GM23338 (cell line): ENCODE measurements at regions not wholly inside any gene's neighbourhood (a gene's known extent, or its start where the extent isn't known, plus 50 kb on each side); places are given as distances from the start of the nearest gene placed in this dataset.

Experiments used
- ATAC-seq: fragments of 200-7000 bp; cut with Tn5 transposase; 3 replicates; pipeline ENCODE4 v1.9.1; 2020
- DNase-seq: peaks from one replicate; pipeline ENCODE4 v3.0.0-alpha.2; 2015; ENCODE audit warnings: low spot score
- H2AFZ ChIP-seq: fragments of 200-600 bp; sonication (generic); 2 replicates; pipeline ENCODE4 v1.8.0; 2016; ENCODE audit warnings: antibody characterized with exemption, mild to moderate bottlenecking, moderate library complexity
- H3F3A ChIP-seq: fragments of 200-600 bp; sonication (generic); replicated peaks from 2 replicates; pipeline ENCODE4 v1.8.0; 2017; ENCODE audit warnings: antibody characterized with exemption, mixed run types, low read depth
- H3K27ac ChIP-seq: fragments of 200-600 bp; sonication (generic); 2 replicates; pipeline ENCODE4 v1.6.1; 2016; ENCODE audit warnings: low read depth
- H3K27me3 ChIP-seq: fragments of 200-600 bp; sonication (generic); 2 replicates; pipeline ENCODE4 v1.8.0; 2016; ENCODE audit warnings: mild to moderate bottlenecking, mixed run types, moderate library complexity; ENCODE audit not compliant: insufficient read depth
- H3K36me3 ChIP-seq: fragments of 200-600 bp; sonication (generic); 2 replicates; pipeline ENCODE4 v1.8.0; 2016; ENCODE audit warnings: mild to moderate bottlenecking; ENCODE audit not compliant: insufficient read depth
- H3K4me1 ChIP-seq: fragments of 200-600 bp; sonication (generic); 2 replicates; pipeline ENCODE4 v1.8.0; 2016; ENCODE audit warnings: mild to moderate bottlenecking, moderate library complexity; ENCODE audit not compliant: insufficient read depth
- H3K4me2 ChIP-seq: fragments of 200-600 bp; sonication (generic); 2 replicates; pipeline ENCODE4 v1.7.1; 2017; ENCODE audit warnings: mixed run types
- H3K4me3 ChIP-seq: fragments of 200-600 bp; sonication (generic); 2 replicates; pipeline ENCODE4 v1.6.1; 2016; ENCODE audit warnings: mixed run types
- H3K79me2 ChIP-seq: fragments of 200-600 bp; sonication (generic); replicated peaks from 2 replicates; pipeline ENCODE4 v1.8.0; 2017; ENCODE audit warnings: mild to moderate bottlenecking; ENCODE audit not compliant: insufficient read depth
- H3K9me2 ChIP-seq: fragments of 200-600 bp; sonication (generic); 2 replicates; pipeline ENCODE4 v1.8.0; 2017; ENCODE audit not compliant: insufficient read depth
- H4K20me1 ChIP-seq: fragments of 200-600 bp; sonication (generic); replicated peaks from 2 replicates; pipeline ENCODE4 v1.8.0; 2017; ENCODE audit warnings: mild to moderate bottlenecking; ENCODE audit not compliant: insufficient read depth
- H3K27ac Mint-ChIP-seq: 2 replicates; pipeline ENCODE4 v1.8.0; 2020; ENCODE audit warnings: inconsistent platforms, mild to moderate bottlenecking, moderate library complexity, mixed read lengths
- H3K27me3 Mint-ChIP-seq: 3 replicates; pipeline ENCODE4 v1.8.0; 2022; ENCODE audit warnings: low read depth, mild to moderate bottlenecking, moderate library complexity, mixed read lengths, inconsistent platforms; ENCODE audit not compliant: insufficient read depth, poor library complexity
- H3K36me3 Mint-ChIP-seq: 3 replicates; pipeline ENCODE4 v1.8.0; 2021; ENCODE audit warnings: low read depth, mild to moderate bottlenecking, inconsistent platforms, moderate library complexity, mixed read lengths
- H3K4me1 Mint-ChIP-seq: 3 replicates; pipeline ENCODE4 v1.8.0; 2020; ENCODE audit warnings: mild to moderate bottlenecking, inconsistent platforms, mixed read lengths
- H3K4me3 Mint-ChIP-seq: 3 replicates; pipeline ENCODE4 v1.8.0; 2021; ENCODE audit warnings: moderate library complexity, mild to moderate bottlenecking, inconsistent platforms, mixed read lengths
- H3K9me3 Mint-ChIP-seq: 3 replicates; pipeline ENCODE4 v1.8.0; 2020; ENCODE audit warnings: moderate library complexity, mild to moderate bottlenecking, inconsistent platforms, mixed read lengths
- EZH2 ChIP-seq: fragments of 200-600 bp; sonication (generic); IDR thresholded peaks from one replicate; pipeline ENCODE4 v1.8.0; 2017; ENCODE audit warnings: antibody characterized with exemption, mild to moderate bottlenecking, low read depth; ENCODE audit not compliant: unreplicated experiment
- JUNB ChIP-seq: IDR thresholded peaks from one replicate; pipeline ENCODE4 v1.6.1; 2016; ENCODE audit warnings: antibody characterized with exemption; ENCODE audit not compliant: unreplicated experiment
- REST ChIP-seq: IDR thresholded peaks from one replicate; pipeline ENCODE4 v1.6.1; 2018; ENCODE audit warnings: antibody characterized with exemption; ENCODE audit not compliant: unreplicated experiment
- ZNF114 ChIP-seq: fragments of 250-450 bp; sonication (Bioruptor Pico); IDR thresholded peaks from 2 replicates; pipeline ENCODE4 v1.5.0; 2020; ENCODE audit warnings: mild to moderate bottlenecking, moderate library complexity
- ZNF331 ChIP-seq: fragments of 250-450 bp; sonication (Bioruptor Pico); IDR thresholded peaks from 2 replicates; pipeline ENCODE4 v1.5.0; 2020; ENCODE audit warnings: low read depth, mild to moderate bottlenecking, moderate library complexity
- ZNF462 ChIP-seq: fragments of 250-450 bp; sonication (Bioruptor Pico); IDR thresholded peaks from 2 replicates; pipeline ENCODE4 v1.5.0; 2020; ENCODE audit warnings: mild to moderate bottlenecking, moderate library complexity
- TF ChIP-seq, protein P1 (sequence below), 2 experiments: fragments of 200-600 bp in 1 of 2; sonication (generic) in 1 of 2; conservative IDR thresholded peaks; 2 replicates each; pipeline versions ENCODE4 v1.5.1 to v1.6.1; 2016 to 2017; ENCODE audit warnings: antibody characterized with exemption in 2 of 2, low read depth in 2 of 2, mild to moderate bottlenecking in 2 of 2, moderate library complexity in 1 of 2

- H3K36me3 Mint-ChIP-seq, result no peaks in the 10 kb centered on the region
- no peaks in the 10 kb centered on the region for H4K20me1 ChIP-seq
- H3K9me3 Mint-ChIP-seq, result no peaks in the 10 kb centered on the region
- H3K27ac ChIP-seq, result no peak overlapping the region
- no peaks in the 10 kb centered on the region for H3K9me2 ChIP-seq
- peaks cover 7% of the 10 kb centered on the region for H3K4me1 Mint-ChIP-seq
- H3K27me3 Mint-ChIP-seq, result peaks cover 8% of the 10 kb centered on the region
- no peaks in the 10 kb centered on the region for H3K79me2 ChIP-seq
- H3K27ac Mint-ChIP-seq, result no peak overlapping the region
- no peak overlapping the region for H3K4me3 ChIP-seq
- H3K4me2 ChIP-seq, result no peak overlapping the region
- no peak for ATAC-seq
- H3K4me3 Mint-ChIP-seq, result no peak overlapping the region
- DNase-seq, result no peak
- H3K4me1 ChIP-seq, result peaks cover 6% of the 10 kb centered on the region; the same call in 1 of the 2 replicates
- no peaks in the 10 kb centered on the region for H3K27me3 ChIP-seq
- H2AFZ ChIP-seq, result no peak overlapping the region
- TF ChIP-seq, protein P1, sequence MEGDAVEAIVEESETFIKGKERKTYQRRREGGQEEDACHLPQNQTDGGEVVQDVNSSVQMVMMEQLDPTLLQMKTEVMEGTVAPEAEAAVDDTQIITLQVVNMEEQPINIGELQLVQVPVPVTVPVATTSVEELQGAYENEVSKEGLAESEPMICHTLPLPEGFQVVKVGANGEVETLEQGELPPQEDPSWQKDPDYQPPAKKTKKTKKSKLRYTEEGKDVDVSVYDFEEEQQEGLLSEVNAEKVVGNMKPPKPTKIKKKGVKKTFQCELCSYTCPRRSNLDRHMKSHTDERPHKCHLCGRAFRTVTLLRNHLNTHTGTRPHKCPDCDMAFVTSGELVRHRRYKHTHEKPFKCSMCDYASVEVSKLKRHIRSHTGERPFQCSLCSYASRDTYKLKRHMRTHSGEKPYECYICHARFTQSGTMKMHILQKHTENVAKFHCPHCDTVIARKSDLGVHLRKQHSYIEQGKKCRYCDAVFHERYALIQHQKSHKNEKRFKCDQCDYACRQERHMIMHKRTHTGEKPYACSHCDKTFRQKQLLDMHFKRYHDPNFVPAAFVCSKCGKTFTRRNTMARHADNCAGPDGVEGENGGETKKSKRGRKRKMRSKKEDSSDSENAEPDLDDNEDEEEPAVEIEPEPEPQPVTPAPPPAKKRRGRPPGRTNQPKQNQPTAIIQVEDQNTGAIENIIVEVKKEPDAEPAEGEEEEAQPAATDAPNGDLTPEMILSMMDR (conservative IDR thresholded peaks at IDR 0.05; ENCODE audit: low read depth in 2 of 2), result no peak
- TF ChIP-seq ZNF462 (CRISPR knock-in tag) (no peak), REST (no peak), JUNB (no peak), EZH2 (no peak), ZNF114 (CRISPR knock-in tag) (no peak), ZNF331 (CRISPR knock-in tag) (no peak)
- H3F3A ChIP-seq, result no peaks in the 10 kb centered on the region
- no peaks in the 10 kb centered on the region for H3K36me3 ChIP-seq
These were observed 144.9 kb downstream of the PJA1 start for GRCh38 chrX:69020316-69020715.
